HL-60 (cell line): ENCODE measurements at regions not wholly inside any gene's neighbourhood (a gene's known extent, or its start where the extent isn't known, plus 50 kb on each side); places are given as distances from the start of the nearest gene placed in this dataset.

Source experiments
- DNase-seq, 2 experiments: peaks; one replicate each; pipeline ENCODE4 v3.0.0-alpha.2; 2010 to 2020; ENCODE audit warnings: low read depth in 1 of 2, low spot score in 1 of 2
- H3K27ac ChIP-seq: fragments of 250-450 bp; sonication (Bioruptor Pico); replicated peaks from 2 replicates; pipeline ENCODE4 v1.5.1; 2020; ENCODE audit warnings: mild to moderate bottlenecking, moderate library complexity
- H3K27me3 ChIP-seq: fragments of 250-450 bp; sonication (Bioruptor Pico); 2 replicates; pipeline ENCODE4 v1.5.1; 2021; ENCODE audit warnings: mild to moderate bottlenecking, moderate library complexity; ENCODE audit not compliant: insufficient read depth, poor library complexity, severe bottlenecking
- H3K4me3 ChIP-seq: replicated peaks from 2 replicates; pipeline ENCODE4 v1.5.1; 2011; ENCODE audit warnings: mild to moderate bottlenecking, control low read depth, low read length; ENCODE audit not compliant: insufficient read depth
- CTCF ChIP-seq: IDR thresholded peaks from one replicate; pipeline ENCODE4 v1.5.1; 2011; ENCODE audit warnings: low read length, control low read depth, inconsistent platforms; ENCODE audit not compliant: insufficient read depth
- GABPA ChIP-seq: IDR thresholded peaks from 2 replicates; pipeline ENCODE4 v1.6.1; 2012; ENCODE audit warnings: low read depth
- POLR2AphosphoS5 ChIP-seq: IDR thresholded peaks from 2 replicates; pipeline ENCODE4 v1.6.1; 2012; ENCODE audit warnings: low read depth
- REST ChIP-seq: IDR thresholded peaks from 2 replicates; pipeline ENCODE4 v1.6.1; 2012; ENCODE audit warnings: low read depth; ENCODE audit not compliant: insufficient replicate concordance
- SPI1 ChIP-seq: IDR thresholded peaks from 2 replicates; pipeline ENCODE4 v1.6.1; 2012; ENCODE audit warnings: low read depth, mild to moderate bottlenecking, borderline replicate concordance

GRCh38 chr18:60846396-60846795, 473.8 kb upstream of the MC4R start:
- H3K27me3 ChIP-seq, result no peaks in the 10 kb centered on the region
- TF ChIP-seq CTCF (no peak), POLR2AphosphoS5 (no peak), GABPA (no peak), REST (no peak)
- no peak overlapping the region for H3K27ac ChIP-seq
- no peak for DNase-seq
- no peak overlapping the region for H3K4me3 ChIP-seq

- Histone ChIP-seq H3K27ac (no peak overlapping the region), H3K27me3 (no peaks in the 10 kb centered on the region), H3K4me3 (no peak overlapping the region)
- TF ChIP-seq GABPA, result no peak
- no peak for TF ChIP-seq REST
- TF ChIP-seq CTCF, result no peak
- no peak for TF ChIP-seq SPI1
- TF ChIP-seq POLR2AphosphoS5, result no peak
- DNase-seq, result no peak
Observed at GRCh38 chr18:60847517-60847916, 474.9 kb upstream of the MC4R start.

- TF ChIP-seq CTCF (no peak), GABPA (no peak), SPI1 (no peak), REST (no peak), POLR2AphosphoS5 (no peak)
- Histone ChIP-seq H3K4me3 (no peak overlapping the region), H3K27ac (no peak overlapping the region), H3K27me3 (no peaks in the 10 kb centered on the region)
- DNase-seq, result no peak
Observed at GRCh38 chr18:60861575-60861974, 471.7 kb upstream of the CDH20 start.
